Muscle layer of duodenum (tissue), 2 donors: ENCODE measurements at regions not wholly inside any gene's neighbourhood (a gene's known extent, or its start where the extent isn't known, plus 50 kb on each side); places are given as distances from the start of the nearest gene placed in this dataset.
"Not testable (repeated sequence)": the region's sequence is repeated elsewhere in the genome, so short reads cannot be mapped to it uniquely, and the experiment has no call there.

Source experiments
- H3K27ac ChIP-seq: one replicate; pipeline ENCODE4 v1.7.0; 2013; ENCODE audit warnings: mild to moderate bottlenecking, low read length
- H3K27me3 ChIP-seq: one replicate; pipeline ENCODE4 v1.7.0; 2013; ENCODE audit warnings: low read depth, mild to moderate bottlenecking, control low read depth, low read length
- H3K36me3 ChIP-seq, 2 donors: one replicate each; pipeline ENCODE4 v1.7.0; 2013; ENCODE audit warnings: low read length in 2 of 2, control low read depth in 1 of 2, mild to moderate bottlenecking in 1 of 2; ENCODE audit not compliant: insufficient read depth in 2 of 2, control insufficient read depth in 1 of 2
- H3K4me1 ChIP-seq, 2 donors: one replicate each; pipeline ENCODE4 v1.7.0; 2013; ENCODE audit warnings: low read length in 2 of 2, mild to moderate bottlenecking in 2 of 2, control low read depth in 1 of 2, moderate library complexity in 1 of 2; ENCODE audit not compliant: insufficient read depth in 2 of 2, control insufficient read depth in 1 of 2
- H3K4me3 ChIP-seq, 2 donors: one replicate each; pipeline ENCODE4 v1.7.0; 2013; ENCODE audit warnings: low read length in 2 of 2, low read depth in 1 of 2, mild to moderate bottlenecking in 1 of 2
- H3K9me3 ChIP-seq, 2 donors: one replicate each; pipeline ENCODE4 v1.7.0; 2013; ENCODE audit warnings: low read length in 2 of 2, control low read depth in 1 of 2, mild to moderate bottlenecking in 1 of 2; ENCODE audit not compliant: control insufficient read depth in 1 of 2
- donor health status: healthy.

DNA sequence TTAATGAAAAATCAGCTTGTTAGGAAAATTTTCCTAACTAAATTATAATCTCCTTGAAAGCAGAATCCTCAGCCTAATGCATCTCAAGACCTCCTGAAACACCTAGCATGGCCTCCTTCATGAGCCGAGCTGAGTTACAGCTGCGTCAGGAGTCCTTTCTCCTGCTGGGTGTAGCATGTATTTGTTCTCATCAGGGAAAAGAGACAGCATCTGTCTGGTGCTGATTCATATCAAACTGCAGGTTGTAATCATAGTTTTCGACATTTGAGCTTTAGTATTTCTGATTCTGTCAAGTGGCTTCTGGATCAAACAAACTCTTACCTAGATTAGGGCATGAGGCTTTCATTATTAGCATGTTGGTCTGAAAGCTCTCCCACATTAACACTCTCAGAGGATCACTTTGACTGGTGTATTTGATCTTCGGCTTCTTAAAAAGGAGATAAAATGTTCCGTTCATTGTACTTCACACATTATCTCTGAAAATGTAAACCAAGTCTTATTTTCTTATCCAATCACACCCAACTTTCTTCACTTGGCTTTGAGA, 140.1 kb upstream of the FRG1 start:
- Histone ChIP-seq H3K4me3 (no peak overlapping the region), H3K9me3 (peaks cover 0 to 2% of the 10 kb centered on the region in 2 donors), H3K4me1 (no peaks in the 10 kb centered on the region), H3K36me3 (no peaks in the 10 kb centered on the region), H3K27me3 (no peaks in the 10 kb centered on the region), H3K27ac (no peak overlapping the region)

DNA sequence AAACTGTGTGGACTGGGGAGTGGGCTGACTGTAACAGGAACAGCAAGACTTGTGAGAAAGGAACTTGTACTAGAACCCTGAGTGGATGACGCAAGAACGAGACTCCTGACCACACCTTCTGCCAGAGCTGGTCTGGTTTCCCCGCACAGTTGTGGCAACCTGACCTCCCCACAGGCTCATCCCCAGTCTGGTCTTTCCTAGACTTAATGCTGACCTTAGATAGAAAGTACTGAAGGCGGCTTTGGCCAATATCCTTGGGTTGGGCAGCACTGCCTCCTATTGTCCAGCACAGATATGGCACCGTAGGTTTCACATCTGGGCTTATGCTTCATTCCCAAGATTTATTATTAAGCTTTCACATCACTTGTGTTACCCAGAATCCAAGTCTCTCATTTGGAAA, 137.8 kb upstream of the FRG1 start:
- Histone ChIP-seq H3K9me3 (peaks cover 0 to 3% of the 10 kb centered on the region in 2 donors), H3K4me3 (no peak overlapping the region), H3K4me1 (no peaks in the 10 kb centered on the region), H3K36me3 (no peaks in the 10 kb centered on the region), H3K27me3 (no peaks in the 10 kb centered on the region), H3K27ac (no peak overlapping the region)

- Histone ChIP-seq H3K9me3 (peaks cover 0 to 9% of the 10 kb centered on the region in 2 donors), H3K4me1 (no peaks in the 10 kb centered on the region), H3K27me3 (no peaks in the 10 kb centered on the region), H3K4me3 (no peak overlapping the region), H3K27ac (no peak overlapping the region), H3K36me3 (no peaks in the 10 kb centered on the region)
Observed at GRCh38 chr4:189804894-189805293, 135.8 kb upstream of the FRG1 start.

- no peaks in the 10 kb centered on the region for H3K36me3 ChIP-seq
- H3K4me1 ChIP-seq, result no peaks in the 10 kb centered on the region
- no peak overlapping the region for H3K4me3 ChIP-seq
- H3K27me3 ChIP-seq, result no peaks in the 10 kb centered on the region
- H3K27ac ChIP-seq, result no peak overlapping the region
- peaks cover 0 to 10% of the 10 kb centered on the region in 2 donors for H3K9me3 ChIP-seq
Observed at GRCh38 chr4:189806506-189806905, 134.2 kb upstream of the FRG1 start.

DNA sequence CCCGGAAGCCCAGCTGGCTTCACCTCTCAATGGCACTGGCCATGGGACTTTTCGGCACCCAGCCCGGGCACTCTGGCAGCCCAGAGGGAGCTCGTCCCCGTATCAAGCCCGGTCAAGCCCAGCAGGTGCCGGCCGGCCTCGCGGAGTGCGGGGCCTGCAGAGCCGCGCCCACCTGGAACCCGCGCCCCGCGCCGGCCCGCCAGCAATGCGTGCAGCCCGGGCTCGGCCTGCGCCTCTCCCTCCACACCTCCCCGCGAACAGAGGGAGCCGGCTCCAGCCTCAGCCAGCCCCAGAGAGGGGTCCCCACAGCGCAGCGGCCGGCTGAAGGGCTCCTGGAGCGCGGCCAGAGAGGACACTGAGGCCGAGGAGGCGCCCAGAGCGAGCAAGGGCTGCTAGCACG, 133.6 kb upstream of the FRG1 start:
- Histone ChIP-seq H3K27ac (no peak overlapping the region), H3K4me1 (no peaks in the 10 kb centered on the region), H3K27me3 (no peaks in the 10 kb centered on the region), H3K9me3 (peaks cover 0 to 10% of the 10 kb centered on the region in 2 donors), H3K4me3 (no peak overlapping the region), H3K36me3 (no peaks in the 10 kb centered on the region)

DNA sequence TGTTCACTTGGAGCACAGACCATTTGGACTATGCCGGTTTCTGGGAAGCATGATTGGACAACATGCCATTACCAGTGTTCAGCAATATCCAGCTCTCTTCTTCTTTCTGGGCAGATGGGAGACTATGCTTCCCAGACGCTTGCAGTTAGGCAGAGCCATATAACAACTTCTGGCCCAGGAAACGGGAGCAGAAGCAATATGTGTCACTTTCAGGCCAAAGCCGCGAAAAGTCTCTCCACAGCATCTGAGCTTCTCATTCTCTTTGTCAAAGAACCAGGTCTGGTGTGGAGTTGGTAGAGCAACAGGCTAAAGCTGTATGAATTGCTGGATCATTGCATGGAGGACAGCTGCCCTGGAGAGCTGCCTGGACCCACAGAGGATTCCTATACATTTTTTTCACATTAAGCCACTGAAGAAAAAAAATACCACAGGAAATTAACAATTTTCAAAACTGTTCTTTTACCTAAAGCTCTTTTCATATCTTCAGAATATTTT, 131.4 kb upstream of the FRG1 start:
- no peaks in the 10 kb centered on the region for H3K4me1 ChIP-seq
- H3K27ac ChIP-seq, result no peak overlapping the region
- H3K27me3 ChIP-seq, result no peaks in the 10 kb centered on the region
- peaks cover 0 to 10% of the 10 kb centered on the region in 2 donors for H3K9me3 ChIP-seq
- no peak overlapping the region for H3K4me3 ChIP-seq
- no peaks in the 10 kb centered on the region for H3K36me3 ChIP-seq

- H3K4me3 ChIP-seq, result no peak overlapping the region
- H3K27me3 ChIP-seq, result no peaks in the 10 kb centered on the region
- no peaks in the 10 kb centered on the region for H3K36me3 ChIP-seq
- peaks cover 0 to 10% of the 10 kb centered on the region in 2 donors for H3K9me3 ChIP-seq
- H3K27ac ChIP-seq, result no peak overlapping the region
- H3K4me1 ChIP-seq, result no peaks in the 10 kb centered on the region
Observed at GRCh38 chr4:189809839-189810238, 130.8 kb upstream of the FRG1 start.

DNA sequence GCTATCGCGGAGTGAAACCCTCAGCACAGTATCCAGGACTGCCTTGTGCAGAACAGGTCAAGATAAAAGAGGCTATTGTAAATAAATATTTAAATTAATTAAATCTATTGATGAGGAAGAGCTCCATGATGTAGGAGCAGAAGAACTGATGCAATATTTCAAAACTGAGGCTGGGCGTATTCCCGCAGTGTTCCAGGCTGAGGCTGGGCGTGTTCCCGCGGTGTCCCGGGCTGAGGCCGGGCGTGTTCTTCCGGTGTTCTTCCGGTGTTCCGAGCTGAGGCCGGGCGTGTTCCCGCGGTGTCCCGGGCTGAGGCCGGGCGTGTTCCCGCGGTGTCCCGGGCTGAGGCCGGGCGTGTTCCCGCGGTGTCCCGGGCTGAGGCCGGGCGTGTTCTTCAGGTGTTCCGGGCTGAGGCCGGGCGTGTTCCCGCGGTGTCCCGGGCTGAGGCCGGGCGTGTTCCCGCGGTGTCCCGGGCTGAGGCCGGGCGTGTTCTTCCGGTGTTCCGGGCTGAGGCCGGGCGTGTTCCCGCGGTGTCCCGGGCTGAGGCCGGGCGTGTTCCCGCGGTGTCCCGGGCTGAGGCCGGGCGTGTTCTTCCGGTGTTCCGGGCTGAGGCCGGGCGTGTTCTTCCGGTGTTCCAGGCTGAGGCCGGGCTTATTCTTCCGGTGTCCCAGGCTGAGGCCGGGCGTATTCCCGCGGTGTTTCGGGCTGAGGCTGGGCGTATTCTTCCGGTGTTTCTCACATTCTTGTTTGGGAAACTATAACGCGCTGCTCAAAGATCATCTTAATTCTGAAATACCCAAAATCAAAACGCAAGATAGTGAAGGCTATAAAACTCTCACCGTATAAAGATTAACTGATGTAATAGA, 130.1 kb upstream of the FRG1 start:
- not testable (repeated sequence) for H3K27ac ChIP-seq, H3K9me3 ChIP-seq, H3K36me3 ChIP-seq, H3K27me3 ChIP-seq, H3K4me1 ChIP-seq
- H3K4me3 ChIP-seq, result peak overlapping the region in 1 of 2 donors; percentile 28

- Histone ChIP-seq H3K27me3 (no peaks in the 10 kb centered on the region), H3K9me3 (no peaks in the 10 kb centered on the region), H3K27ac (no peak overlapping the region), H3K36me3 (no peaks in the 10 kb centered on the region), H3K4me1 (no peaks in the 10 kb centered on the region), H3K4me3 (no peak overlapping the region)
Observed at GRCh38 chr4:189815404-189816192, 125.1 kb upstream of the FRG1 start.

GRCh38 chr4:189822326-189822725, 118.3 kb upstream of the FRG1 start:
- Histone ChIP-seq H3K4me1 (no peaks in the 10 kb centered on the region), H3K9me3 (no peaks in the 10 kb centered on the region), H3K27ac (no peak overlapping the region), H3K27me3 (no peaks in the 10 kb centered on the region), H3K36me3 (no peaks in the 10 kb centered on the region), H3K4me3 (no peak overlapping the region)

GRCh38 chr4:189823591-189823990, 117.1 kb upstream of the FRG1 start:
- Histone ChIP-seq H3K4me3 (no peak overlapping the region), H3K27ac (no peak overlapping the region), H3K27me3 (no peaks in the 10 kb centered on the region), H3K9me3 (no peaks in the 10 kb centered on the region), H3K36me3 (no peaks in the 10 kb centered on the region), H3K4me1 (no peaks in the 10 kb centered on the region)
